H4 (cell line): ENCODE measurements at regions not wholly inside any gene's neighbourhood (a gene's known extent, or its start where the extent isn't known, plus 50 kb on each side); places are given as distances from the start of the nearest gene placed in this dataset.

Source experiments
- DNase-seq: peaks from one replicate; pipeline ENCODE4 v3.0.0-alpha.2; 2015; ENCODE audit warnings: low spot score

GRCh38 chr12:18970603-18971002 lies 158.9 kb upstream of the PLEKHA5 start:
- no peak for DNase-seq

GRCh38 chr12:18971932-18972331 lies 157.6 kb upstream of the PLEKHA5 start:
- DNase-seq, result no peak

- DNase-seq, result no peak
Observed at GRCh38 chr12:18975933-18976332, 153.6 kb upstream of the PLEKHA5 start.

- no peak for DNase-seq
Observed at GRCh38 chr12:18979401-18980126, 150.0 kb upstream of the PLEKHA5 start.

GRCh38 chr12:18981732-18982131 lies 147.8 kb upstream of the PLEKHA5 start:
- DNase-seq, result no peak

GRCh38 chr12:18982226-18982949 lies 147.1 kb upstream of the PLEKHA5 start:
- DNase-seq, result no peak

GRCh38 chr12:18983854-18984253 lies 145.7 kb upstream of the PLEKHA5 start:
- no peak for DNase-seq

- DNase-seq, result no peak
Observed at GRCh38 chr12:18990856-18991255, 138.7 kb upstream of the PLEKHA5 start.

GRCh38 chr12:18992336-18992735 lies 137.2 kb upstream of the PLEKHA5 start:
- DNase-seq, result no peak

- DNase-seq, result peak; percentile 4
Observed at GRCh38 chr12:18998343-18999261, 130.9 kb upstream of the PLEKHA5 start.

- DNase-seq, result no peak
Observed at GRCh38 chr12:19000836-19001235, 128.7 kb upstream of the PLEKHA5 start.

GRCh38 chr12:19002216-19002615 lies 127.3 kb upstream of the PLEKHA5 start:
- DNase-seq, result no peak

GRCh38 chr12:19003141-19003540 lies 126.4 kb upstream of the PLEKHA5 start:
- no peak for DNase-seq

- no peak for DNase-seq
Observed at GRCh38 chr12:19003987-19004619, 125.4 kb upstream of the PLEKHA5 start.

GRCh38 chr12:19005257-19005801 lies 124.2 kb upstream of the PLEKHA5 start:
- no peak for DNase-seq

GRCh38 chr12:19006626-19007137 lies 122.9 kb upstream of the PLEKHA5 start:
- DNase-seq, result no peak

GRCh38 chr12:19008102-19008501 lies 121.4 kb upstream of the PLEKHA5 start:
- no peak for DNase-seq

GRCh38 chr12:19010087-19010486 lies 119.4 kb upstream of the PLEKHA5 start:
- DNase-seq, result no peak

- DNase-seq, result no peak
Observed at GRCh38 chr12:19010726-19011125, 118.8 kb upstream of the PLEKHA5 start.

- no peak for DNase-seq
Observed at GRCh38 chr12:19012965-19013364, 116.6 kb upstream of the PLEKHA5 start.

- no peak for DNase-seq
Observed at GRCh38 chr12:19014240-19014639, 115.3 kb upstream of the PLEKHA5 start.
